ENCODE measurements at regions not wholly inside any gene's neighbourhood (a gene's known extent, or its start where the extent isn't known, plus 50 kb on each side); places are given as distances from the start of the nearest gene placed in this dataset.
A peak's percentile ranks its signal among the peaks of the same experiment; 100 is the strongest.

GRCh38 chr2:64260817-64261216 is 116.6 kb upstream of the PELI1 start:
- peak overlapping the region; percentile 55 for H3K9ac ChIP-seq (ENCODE audit: low read length)
- H3K9me2 ChIP-seq (replicated peaks; ENCODE audit: insufficient read depth, low read length), result no peaks in the 10 kb centered on the region
- H4K20me1 ChIP-seq (ENCODE audit: insufficient read depth, low read length), result no peaks in the 10 kb centered on the region
- H3K79me2 ChIP-seq (ENCODE audit: low read length), result no peaks in the 10 kb centered on the region
- TF ChIP-seq EZH2 (optimal IDR thresholded peaks at IDR 0.05; ENCODE audit: low read depth, low read length) (no peak), CTCF (IDR thresholded peaks at IDR 0.05; ENCODE audit: low read length) (no peak), EZH2phosphoT487 (IDR thresholded peaks at IDR 0.05; ENCODE audit: low read length) (no peak)
- no peaks in the 10 kb centered on the region for H3K9me3 ChIP-seq (replicated peaks; ENCODE audit: insufficient read depth, low read length)
- H3K27ac ChIP-seq (ENCODE audit: low read length), result peak overlapping the region; percentile 94
- H3K4me3 ChIP-seq (ENCODE audit: low read length), result peak overlapping the region; percentile 32
- H3K36me3 ChIP-seq (replicated peaks; ENCODE audit: insufficient read depth, low read length), result no peaks in the 10 kb centered on the region
- no peaks in the 10 kb centered on the region for H3K27me3 ChIP-seq (replicated peaks; ENCODE audit: insufficient read depth, low read length)
- H3K4me2 ChIP-seq (ENCODE audit: low read depth, low read length), result peak overlapping the region; percentile 80
- H3F3A ChIP-seq (ENCODE audit: insufficient read depth, low read length), result peaks cover 18% of the 10 kb centered on the region
- peaks cover 44% of the 10 kb centered on the region for H3K4me1 ChIP-seq (ENCODE audit: low read length)
- H2AFZ ChIP-seq (ENCODE audit: low read length), result peak overlapping the region; percentile 56
- peak; percentile 85 for DNase-seq

GRCh38 chr2:64262071-64262470 is 117.9 kb upstream of the PELI1 start:
- TF ChIP-seq EZH2phosphoT487 (IDR thresholded peaks at IDR 0.05; ENCODE audit: low read length), result no peak
- no peak for TF ChIP-seq CTCF (IDR thresholded peaks at IDR 0.05; ENCODE audit: low read length)
- TF ChIP-seq EZH2 (optimal IDR thresholded peaks at IDR 0.05; ENCODE audit: low read depth, low read length), result no peak
- Histone ChIP-seq H3K9ac (ENCODE audit: low read length) (no peak overlapping the region), H3F3A (ENCODE audit: insufficient read depth, low read length) (peaks cover 18% of the 10 kb centered on the region), H3K4me1 (ENCODE audit: low read length) (peaks cover 44% of the 10 kb centered on the region), H3K9me2 (replicated peaks; ENCODE audit: insufficient read depth, low read length) (no peaks in the 10 kb centered on the region), H3K27ac (ENCODE audit: low read length) (peak overlapping the region; percentile 94; the same call in 1 of the 2 replicates), H3K9me3 (replicated peaks; ENCODE audit: insufficient read depth, low read length) (no peaks in the 10 kb centered on the region), H3K79me2 (ENCODE audit: low read length) (no peaks in the 10 kb centered on the region), H3K27me3 (replicated peaks; ENCODE audit: insufficient read depth, low read length) (no peaks in the 10 kb centered on the region), H3K36me3 (replicated peaks; ENCODE audit: insufficient read depth, low read length) (no peaks in the 10 kb centered on the region), H2AFZ (ENCODE audit: low read length) (no peak overlapping the region), H4K20me1 (ENCODE audit: insufficient read depth, low read length) (no peaks in the 10 kb centered on the region), H3K4me3 (ENCODE audit: low read length) (no peak overlapping the region), H3K4me2 (ENCODE audit: low read depth, low read length) (no peak overlapping the region)
- no peak for DNase-seq

- Histone ChIP-seq H3K9ac (ENCODE audit: low read length) (no peak overlapping the region), H3F3A (ENCODE audit: insufficient read depth, low read length) (peaks cover 18% of the 10 kb centered on the region), H4K20me1 (ENCODE audit: insufficient read depth, low read length) (no peaks in the 10 kb centered on the region), H2AFZ (ENCODE audit: low read length) (no peak overlapping the region), H3K79me2 (ENCODE audit: low read length) (no peaks in the 10 kb centered on the region), H3K4me1 (ENCODE audit: low read length) (peaks cover 44% of the 10 kb centered on the region), H3K4me2 (ENCODE audit: low read depth, low read length) (peak overlapping the region; percentile 5; the same call in 1 of the 2 replicates), H3K9me3 (replicated peaks; ENCODE audit: insufficient read depth, low read length) (no peaks in the 10 kb centered on the region), H3K27me3 (replicated peaks; ENCODE audit: insufficient read depth, low read length) (no peaks in the 10 kb centered on the region), H3K27ac (ENCODE audit: low read length) (no peak overlapping the region), H3K4me3 (ENCODE audit: low read length) (no peak overlapping the region), H3K36me3 (replicated peaks; ENCODE audit: insufficient read depth, low read length) (no peaks in the 10 kb centered on the region), H3K9me2 (replicated peaks; ENCODE audit: insufficient read depth, low read length) (no peaks in the 10 kb centered on the region)
- TF ChIP-seq CTCF (IDR thresholded peaks at IDR 0.05; ENCODE audit: low read length) (no peak), EZH2 (optimal IDR thresholded peaks at IDR 0.05; ENCODE audit: low read depth, low read length) (no peak), EZH2phosphoT487 (IDR thresholded peaks at IDR 0.05; ENCODE audit: low read length) (no peak)
- DNase-seq, result no peak
These were observed 118.6 kb upstream of the PELI1 start for GRCh38 chr2:64262816-64263215.
